NCI-H446 (cell line): ENCODE measurements at regions not wholly inside any gene's neighbourhood (a gene's known extent, or its start where the extent isn't known, plus 50 kb on each side); places are given as distances from the start of the nearest gene placed in this dataset.
A peak's percentile ranks its signal among the peaks of the same experiment; 100 is the strongest.

Source experiments
- DNase-seq, 2 experiments: peaks; one replicate each; lab custom pipeline; 2025; lab: John Stamatoyannopoulos, UW

- DNase-seq = no peak
These were observed 135.2 kb downstream of the BARD1 start for GRCh38 chr2:214674278-214674677.

DNA sequence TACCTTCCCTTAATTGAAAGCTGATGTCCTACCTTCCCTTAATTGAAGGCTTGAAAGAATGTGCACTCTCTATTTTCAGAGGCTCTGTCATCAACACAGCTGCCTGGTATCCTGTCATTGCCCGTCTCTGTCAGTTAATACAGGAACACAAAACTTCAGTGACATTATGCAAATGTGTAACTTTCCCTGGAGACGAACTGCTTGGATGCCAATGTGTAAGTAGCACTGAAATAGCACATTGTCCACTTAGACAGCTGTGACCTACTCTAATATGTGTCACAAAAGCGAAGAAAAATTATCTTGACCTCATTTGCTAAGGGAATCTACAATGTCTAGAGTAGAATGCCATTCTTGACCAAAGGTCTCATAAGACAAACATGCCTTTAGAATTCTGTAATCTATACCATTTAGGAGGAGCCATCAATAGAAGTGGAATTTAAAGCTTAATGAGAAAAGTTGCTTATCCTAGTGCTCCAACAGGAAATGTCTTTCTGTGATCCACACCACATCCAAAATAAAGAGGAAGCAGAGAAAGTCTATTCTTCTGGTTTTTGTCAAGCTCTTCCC lies 138.1 kb downstream of the BARD1 start:
- no peak for DNase-seq

DNA sequence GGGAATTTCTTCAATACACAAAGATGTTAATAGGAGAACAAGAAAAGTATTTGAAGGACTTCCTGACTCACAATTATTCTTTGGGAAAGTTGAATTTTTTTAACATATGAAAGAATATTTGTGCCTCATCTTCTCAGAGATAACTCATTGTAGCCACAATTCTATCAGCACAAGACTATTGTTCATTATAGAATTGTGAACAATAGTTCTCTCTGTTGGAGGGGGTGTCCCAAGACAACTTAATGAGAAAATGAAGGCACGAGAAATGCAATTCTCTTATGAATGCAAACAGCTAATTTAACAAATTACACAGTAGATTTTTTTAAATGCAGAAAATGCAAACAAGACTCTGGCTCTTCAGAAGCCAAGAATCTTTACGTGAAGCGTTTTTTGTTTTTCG lies 157.0 kb downstream of the BARD1 start:
- no peak for DNase-seq

- DNase-seq = no peak
These were observed 158.0 kb downstream of the BARD1 start for GRCh38 chr2:214651451-214651850.

- no peak for DNase-seq
These were observed 159.9 kb downstream of the BARD1 start for GRCh38 chr2:214649440-214650205.

DNA sequence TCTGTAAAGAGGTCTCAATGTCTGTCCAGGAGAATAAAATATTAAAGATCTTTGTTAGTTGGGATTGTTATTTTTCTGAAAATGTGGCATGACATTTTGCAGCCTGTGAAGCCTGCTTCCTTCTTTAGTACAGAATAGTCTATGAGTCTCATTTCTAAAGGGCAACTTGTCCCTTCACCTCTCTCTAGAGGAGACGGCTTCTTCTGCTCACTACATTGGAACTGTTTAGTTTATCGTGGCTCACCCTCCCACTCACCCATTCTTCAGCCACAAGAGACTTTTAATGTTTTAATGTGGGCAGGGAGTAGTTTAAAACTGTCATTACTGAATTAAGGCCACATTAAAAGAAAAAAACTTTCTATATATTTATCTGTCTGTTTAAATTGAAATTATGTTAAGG lies 161.0 kb downstream of the BARD1 start:
- DNase-seq = no peak

DNA sequence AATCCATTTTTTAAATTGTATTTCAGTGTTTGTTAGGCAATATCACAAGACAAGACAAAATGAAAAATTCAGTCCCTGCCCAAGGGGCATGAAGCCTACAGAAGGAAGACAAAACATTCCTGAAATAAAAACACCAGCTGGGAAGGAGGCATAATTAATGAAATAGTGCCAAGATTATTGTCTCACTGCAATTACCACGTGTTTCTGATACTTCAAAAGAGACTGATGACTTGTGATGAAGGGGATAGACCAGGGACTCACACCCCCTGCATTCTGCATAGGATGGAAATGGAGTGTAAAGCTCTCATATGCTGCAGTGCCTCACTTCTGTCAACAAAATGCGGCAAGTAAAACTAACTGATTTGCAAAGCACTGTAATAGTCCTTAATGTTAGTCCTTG lies 178.1 kb downstream of the BARD1 start:
- DNase-seq = peak in 1 of 2 experiments; percentile 43

DNA sequence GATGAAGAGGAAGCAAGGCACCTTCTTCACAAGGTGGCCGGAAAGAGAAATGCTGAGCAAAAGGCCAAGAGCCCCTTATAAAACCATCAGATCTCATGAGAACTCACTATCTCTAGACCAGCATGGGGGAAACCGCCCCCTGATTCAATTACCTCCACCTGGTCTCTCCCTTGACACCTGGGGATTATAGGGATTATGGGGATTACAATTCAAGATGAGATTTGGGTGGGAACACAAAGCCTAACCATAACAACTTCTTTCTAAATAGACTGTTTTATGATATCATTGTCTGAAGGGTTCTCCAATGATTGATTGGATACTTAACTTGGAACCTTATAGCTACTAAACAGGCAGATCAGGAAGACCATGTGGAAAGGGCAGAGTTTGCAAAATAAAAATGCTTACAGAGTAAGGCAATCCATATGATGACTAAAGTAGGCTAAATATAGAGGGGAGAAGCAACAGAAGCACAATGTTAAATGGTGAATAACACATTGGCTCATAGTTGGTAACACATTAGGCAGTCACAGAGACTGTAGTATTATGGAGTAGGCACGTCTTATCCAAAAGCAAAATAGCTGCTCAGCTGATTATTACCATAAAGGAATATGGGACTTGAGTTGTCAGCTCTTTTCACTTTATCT lies 179.0 kb downstream of the BARD1 start:
- DNase-seq = no peak

DNA sequence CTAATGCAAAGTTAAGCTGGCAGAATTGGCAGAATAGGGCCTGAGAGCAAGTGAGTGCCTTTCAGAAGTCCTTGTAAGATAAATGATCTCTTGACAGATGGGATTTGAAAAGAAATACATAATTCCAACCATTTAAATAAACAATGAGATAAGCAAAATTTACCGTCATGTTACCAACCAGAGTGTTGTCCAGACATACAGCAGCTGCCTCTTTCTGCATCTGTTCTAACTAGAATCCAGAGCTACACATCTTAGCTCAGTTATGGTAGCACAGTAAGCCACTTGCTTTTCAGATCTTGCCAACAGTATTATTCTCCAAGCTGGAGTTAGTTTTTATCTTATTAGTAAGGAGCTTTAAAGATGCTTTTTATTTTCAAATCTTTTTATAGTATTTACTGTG lies 179.6 kb downstream of the BARD1 start:
- DNase-seq = peak in 1 of 2 experiments; percentile 49
